ENCODE measurements at regions not wholly inside any gene's neighbourhood (a gene's known extent, or its start where the extent isn't known, plus 50 kb on each side); places are given as distances from the start of the nearest gene placed in this dataset.

GRCh38 chr5:167893271-167893670 is 398.2 kb upstream of the WWC1 start:
- intact Hi-C loops (cut with DNase I; ENCODE audit: low total_unique reads): no loop called here
- Histone ChIP-seq H3K27me3 (replicated peaks in 1 of 7) (no peaks in the 10 kb centered on the region), H3K27ac (no peak overlapping the region), H3K4me1 (no peaks in the 10 kb centered on the region), H3K9me3 (no peaks in the 10 kb centered on the region), H3K36me3 (no peaks in the 10 kb centered on the region), H3K4me3 (no peak overlapping the region)
- TF ChIP-seq, protein P1, sequence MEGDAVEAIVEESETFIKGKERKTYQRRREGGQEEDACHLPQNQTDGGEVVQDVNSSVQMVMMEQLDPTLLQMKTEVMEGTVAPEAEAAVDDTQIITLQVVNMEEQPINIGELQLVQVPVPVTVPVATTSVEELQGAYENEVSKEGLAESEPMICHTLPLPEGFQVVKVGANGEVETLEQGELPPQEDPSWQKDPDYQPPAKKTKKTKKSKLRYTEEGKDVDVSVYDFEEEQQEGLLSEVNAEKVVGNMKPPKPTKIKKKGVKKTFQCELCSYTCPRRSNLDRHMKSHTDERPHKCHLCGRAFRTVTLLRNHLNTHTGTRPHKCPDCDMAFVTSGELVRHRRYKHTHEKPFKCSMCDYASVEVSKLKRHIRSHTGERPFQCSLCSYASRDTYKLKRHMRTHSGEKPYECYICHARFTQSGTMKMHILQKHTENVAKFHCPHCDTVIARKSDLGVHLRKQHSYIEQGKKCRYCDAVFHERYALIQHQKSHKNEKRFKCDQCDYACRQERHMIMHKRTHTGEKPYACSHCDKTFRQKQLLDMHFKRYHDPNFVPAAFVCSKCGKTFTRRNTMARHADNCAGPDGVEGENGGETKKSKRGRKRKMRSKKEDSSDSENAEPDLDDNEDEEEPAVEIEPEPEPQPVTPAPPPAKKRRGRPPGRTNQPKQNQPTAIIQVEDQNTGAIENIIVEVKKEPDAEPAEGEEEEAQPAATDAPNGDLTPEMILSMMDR (IDR thresholded peaks at IDR 0.05 in 8 of 11, conservative IDR thresholded peaks at IDR 0.05 in 3 of 11): no peak
- TF ChIP-seq POLR2AphosphoS5 (IDR thresholded peaks at IDR 0.05) (no peak), POLR2A (IDR thresholded peaks at IDR 0.05) (no peak)
- DNase-seq: no peak
- WGBS, 5 donors: 68 to 79% (median 70%) methylated on average over 7 of the region's 7 CpGs

DNA sequence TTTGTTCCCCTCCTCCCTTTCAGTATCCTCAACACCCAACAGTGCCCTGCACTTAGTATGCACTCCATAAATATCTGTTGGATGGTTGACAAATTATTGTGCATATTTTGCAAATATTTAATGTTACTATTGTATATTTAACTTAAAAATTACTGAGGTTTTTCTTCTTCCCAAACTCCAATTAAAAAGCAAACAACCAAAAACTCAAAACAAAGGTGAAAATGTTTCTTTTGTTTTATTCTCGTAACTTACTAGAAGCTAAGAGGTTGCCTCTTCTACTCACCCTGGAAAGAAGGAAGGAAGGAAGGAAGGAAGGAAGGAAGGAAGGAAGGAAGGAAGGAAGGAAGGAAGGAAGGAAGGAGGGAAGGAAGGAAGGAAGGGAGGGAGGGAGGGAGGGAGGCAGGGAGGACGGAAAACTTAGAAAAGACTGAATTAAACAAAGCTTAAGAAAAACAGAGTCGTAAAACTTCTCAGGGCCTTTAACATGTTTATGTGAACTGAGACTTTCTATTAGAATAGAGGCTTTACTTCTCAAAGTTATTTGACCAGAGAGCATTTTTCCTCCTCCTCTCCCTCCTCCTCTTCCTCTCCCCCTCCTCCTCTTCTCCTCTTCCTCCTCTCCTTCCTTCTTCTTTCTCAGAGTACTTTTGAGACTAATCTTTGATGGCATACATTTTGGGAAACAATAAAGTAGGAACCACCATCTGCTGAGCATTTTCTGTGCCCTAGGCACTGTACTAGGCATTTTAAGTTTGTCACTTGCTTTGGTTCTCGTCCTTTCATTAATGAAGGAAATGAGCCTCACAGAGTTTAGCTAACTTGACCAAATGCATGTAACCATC is 396.6 kb upstream of the WWC1 start:
- intact Hi-C loops (cut with DNase I; ENCODE audit: low total_unique reads): no loop called here
- no peak for DNase-seq
- TF ChIP-seq POLR2AphosphoS5 (IDR thresholded peaks at IDR 0.05): no peak
- TF ChIP-seq POLR2A (IDR thresholded peaks at IDR 0.05): no peak
- TF ChIP-seq, protein P1 (IDR thresholded peaks at IDR 0.05 in 8 of 11, conservative IDR thresholded peaks at IDR 0.05 in 3 of 11): no peak
- H3K27me3 ChIP-seq (replicated peaks in 1 of 7): no peaks in the 10 kb centered on the region
- no peaks in the 10 kb centered on the region for H3K4me1 ChIP-seq
- H3K27ac ChIP-seq: no peak overlapping the region
- H3K9me3 ChIP-seq: no peaks in the 10 kb centered on the region
- H3K4me3 ChIP-seq: no peak overlapping the region
- no peaks in the 10 kb centered on the region for H3K36me3 ChIP-seq
- WGBS, 5 donors: 76 to 87% (median 77%) methylated on average over 4 of the region's 4 CpGs

DNA sequence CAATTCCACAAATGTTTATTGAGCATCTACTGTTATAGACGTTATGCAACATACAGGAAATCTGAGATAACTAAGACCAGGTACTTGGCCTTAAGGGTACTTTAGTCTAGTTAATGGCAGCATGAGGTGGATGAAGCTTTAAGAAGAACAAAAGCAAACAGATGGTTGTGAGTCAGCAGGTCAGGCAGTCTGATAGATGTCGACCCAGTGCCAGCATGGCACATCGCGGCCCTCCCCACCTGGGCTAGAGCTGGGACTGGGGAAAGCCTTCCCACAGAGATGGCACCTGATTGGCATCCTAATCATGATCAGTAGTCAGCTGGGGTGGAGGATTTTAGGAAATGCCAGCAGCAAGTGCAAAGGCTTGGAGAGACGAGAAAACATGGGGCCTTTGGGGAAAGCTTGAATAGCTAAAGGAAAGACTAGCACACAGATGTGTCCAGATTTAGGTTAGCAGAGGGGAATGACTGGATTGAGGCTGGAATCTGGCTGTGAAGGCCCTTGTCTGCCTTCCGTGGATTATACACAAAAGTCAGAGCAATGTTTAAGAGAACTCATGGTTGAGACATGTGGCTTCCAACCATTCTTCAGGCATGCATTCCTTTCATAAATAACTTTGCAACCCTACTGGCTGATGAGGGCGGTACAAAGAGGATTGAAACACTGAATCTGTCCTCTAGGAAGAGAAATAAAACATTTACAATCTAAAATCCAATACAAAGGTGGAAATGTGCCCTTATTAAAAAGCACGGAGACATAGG is 395.4 kb upstream of the WWC1 start:
- no peak for DNase-seq
- Histone ChIP-seq H3K27me3 (replicated peaks in 1 of 7) (no peaks in the 10 kb centered on the region), H3K4me3 (no peak overlapping the region), H3K36me3 (no peaks in the 10 kb centered on the region), H3K9me3 (no peaks in the 10 kb centered on the region), H3K27ac (no peak overlapping the region), H3K4me1 (no peaks in the 10 kb centered on the region)
- WGBS, 5 donors: 82 to 91% (median 86%) methylated on average over 8 of the region's 8 CpGs
- TF ChIP-seq POLR2AphosphoS5 (IDR thresholded peaks at IDR 0.05) (no peak), POLR2A (IDR thresholded peaks at IDR 0.05) (no peak)
- TF ChIP-seq, protein P1 (IDR thresholded peaks at IDR 0.05 in 8 of 11, conservative IDR thresholded peaks at IDR 0.05 in 3 of 11): no peak
- intact Hi-C loops (cut with DNase I; ENCODE audit: low total_unique reads): no loop called here

DNA sequence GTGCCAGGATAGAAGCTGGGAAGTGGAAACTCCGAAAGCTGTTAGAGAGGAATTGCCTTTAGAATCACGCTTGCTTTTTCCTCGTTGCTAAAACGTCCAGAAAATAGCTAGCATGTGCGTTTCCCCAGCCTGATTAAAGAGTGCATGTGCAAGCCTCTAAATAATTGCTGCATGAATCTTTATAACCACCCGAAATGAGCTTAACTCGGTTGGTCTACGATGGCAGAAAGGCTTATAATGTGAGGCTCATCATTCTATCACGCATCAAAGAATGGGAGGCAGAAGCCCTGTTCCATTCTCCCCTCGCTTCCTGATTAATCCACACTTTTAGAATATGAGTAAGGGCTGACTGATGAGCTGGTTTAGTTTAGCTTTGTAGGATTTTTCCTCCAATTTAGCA is 394.6 kb upstream of the WWC1 start:
- H3K27me3 ChIP-seq (replicated peaks in 1 of 7): no peaks in the 10 kb centered on the region
- intact Hi-C loops (cut with DNase I; ENCODE audit: low total_unique reads): no loop called here
- WGBS, 5 donors: 86 to 93% (median 88%) methylated on average over 10 of the region's 10 CpGs
- no peak overlapping the region for H3K4me3 ChIP-seq
- no peaks in the 10 kb centered on the region for H3K36me3 ChIP-seq
- no peak for DNase-seq
- TF ChIP-seq POLR2A (IDR thresholded peaks at IDR 0.05) (no peak), POLR2AphosphoS5 (IDR thresholded peaks at IDR 0.05) (no peak)
- TF ChIP-seq, protein P1 (IDR thresholded peaks at IDR 0.05 in 8 of 11, conservative IDR thresholded peaks at IDR 0.05 in 3 of 11): no peak
- H3K27ac ChIP-seq: no peak overlapping the region
- no peaks in the 10 kb centered on the region for H3K9me3 ChIP-seq
- no peaks in the 10 kb centered on the region for H3K4me1 ChIP-seq
